ENCODE measurements at regions not wholly inside any gene's neighbourhood (a gene's known extent, or its start where the extent isn't known, plus 50 kb on each side); places are given as distances from the start of the nearest gene placed in this dataset.

GRCh38 chr2:175244697-175245096 lies 63.2 kb upstream of the ATP5MC3 start:
- no peak for TF ChIP-seq NFIC (IDR thresholded peaks at IDR 0.05)
- TF ChIP-seq TAF1 (IDR thresholded peaks at IDR 0.05; ENCODE audit: low read depth): no peak
- TF ChIP-seq MAX (IDR thresholded peaks at IDR 0.05): no peak

GRCh38 chr2:175241691-175242090 lies 60.2 kb upstream of the ATP5MC3 start:
- TF ChIP-seq NFIC (IDR thresholded peaks at IDR 0.05) (no peak), YY1 (IDR thresholded peaks at IDR 0.05; ENCODE audit: low read depth) (no peak), ZBTB7A (IDR thresholded peaks at IDR 0.05; ENCODE audit: low read depth) (no peak), MAX (IDR thresholded peaks at IDR 0.05) (no peak), FOXM1 (IDR thresholded peaks at IDR 0.05; ENCODE audit: borderline replicate concordance, low read depth) (no peak), USF1 (IDR thresholded peaks at IDR 0.05) (no peak), CEBPB (IDR thresholded peaks at IDR 0.05) (no peak), TEAD4 (IDR thresholded peaks at IDR 0.05) (no peak)

GRCh38 chr2:175236930-175237329 lies 55.4 kb upstream of the ATP5MC3 start:
- no peak for TF ChIP-seq FOXM1 (IDR thresholded peaks at IDR 0.05; ENCODE audit: borderline replicate concordance, low read depth)
- no peak for TF ChIP-seq MAX (IDR thresholded peaks at IDR 0.05)
- TF ChIP-seq USF1 (IDR thresholded peaks at IDR 0.05): no peak
- TF ChIP-seq TEAD4 (IDR thresholded peaks at IDR 0.05): no peak
- TF ChIP-seq RAD21 (IDR thresholded peaks at IDR 0.05; ENCODE audit: low read depth): no peak
- no peak for TF ChIP-seq YY1 (IDR thresholded peaks at IDR 0.05; ENCODE audit: low read depth)
- no peak for TF ChIP-seq CREB1 (IDR thresholded peaks at IDR 0.05; ENCODE audit: low read depth)
- TF ChIP-seq CEBPB (IDR thresholded peaks at IDR 0.05): no peak
- TF ChIP-seq ZBTB7A (IDR thresholded peaks at IDR 0.05; ENCODE audit: low read depth): no peak
- TF ChIP-seq REST (IDR thresholded peaks at IDR 0.05; ENCODE audit: low read depth): no peak
- no peak for TF ChIP-seq TCF12 (IDR thresholded peaks at IDR 0.05; ENCODE audit: low read depth)
- TF ChIP-seq EGR1 (IDR thresholded peaks at IDR 0.05): no peak
- TF ChIP-seq TAF1 (IDR thresholded peaks at IDR 0.05; ENCODE audit: low read depth): no peak
- no peak for TF ChIP-seq EP300 (IDR thresholded peaks at IDR 0.05; ENCODE audit: borderline replicate concordance)
- no peak for TF ChIP-seq NFIC (IDR thresholded peaks at IDR 0.05)

- no peak for TF ChIP-seq YY1 (IDR thresholded peaks at IDR 0.05; ENCODE audit: low read depth)
Observed at GRCh38 chr2:175234650-175235049, 53.1 kb upstream of the ATP5MC3 start.

GRCh38 chr2:175234153-175234552 lies 52.6 kb upstream of the ATP5MC3 start:
- no peak for TF ChIP-seq ZBTB7A (IDR thresholded peaks at IDR 0.05; ENCODE audit: low read depth)
- no peak for TF ChIP-seq TCF12 (IDR thresholded peaks at IDR 0.05; ENCODE audit: low read depth)
- TF ChIP-seq RAD21 (IDR thresholded peaks at IDR 0.05; ENCODE audit: low read depth): no peak

- TF ChIP-seq TCF12 (IDR thresholded peaks at IDR 0.05; ENCODE audit: low read depth) (no peak), MAX (IDR thresholded peaks at IDR 0.05) (no peak), RAD21 (IDR thresholded peaks at IDR 0.05; ENCODE audit: low read depth) (no peak), CREB1 (IDR thresholded peaks at IDR 0.05; ENCODE audit: low read depth) (no peak), CEBPB (IDR thresholded peaks at IDR 0.05) (no peak), TAF1 (IDR thresholded peaks at IDR 0.05; ENCODE audit: low read depth) (no peak), ZBTB7A (IDR thresholded peaks at IDR 0.05; ENCODE audit: low read depth) (no peak), REST (IDR thresholded peaks at IDR 0.05; ENCODE audit: low read depth) (no peak), YY1 (IDR thresholded peaks at IDR 0.05; ENCODE audit: low read depth) (no peak), EGR1 (IDR thresholded peaks at IDR 0.05) (no peak), EP300 (IDR thresholded peaks at IDR 0.05; ENCODE audit: borderline replicate concordance) (no peak), NFIC (IDR thresholded peaks at IDR 0.05) (no peak)
Observed at GRCh38 chr2:175233135-175233719, 51.7 kb upstream of the ATP5MC3 start.
